ENCODE measurements at regions not wholly inside any gene's neighbourhood (a gene's known extent, or its start where the extent isn't known, plus 50 kb on each side); places are given as distances from the start of the nearest gene placed in this dataset.

- DNase-seq, result no peak
- H3K4me1 Mint-ChIP-seq, result no peaks in the 10 kb centered on the region
- H3K27ac Mint-ChIP-seq, result no peak overlapping the region
- H3K27me3 Mint-ChIP-seq, result no peaks in the 10 kb centered on the region
- ATAC-seq, result no peak
- no peak overlapping the region for H3K4me3 Mint-ChIP-seq
- H3K9me3 ChIP-seq (ENCODE audit: control insufficient read depth, low read length, poor library complexity, severe bottlenecking), result no peaks in the 10 kb centered on the region
- no peaks in the 10 kb centered on the region for H3K36me3 Mint-ChIP-seq (ENCODE audit: low read depth)
Observed at GRCh38 chr12:60437297-60437696, 841.5 kb downstream of the SLC16A7 start.

- H3K4me3 Mint-ChIP-seq, result no peak overlapping the region
- no peaks in the 10 kb centered on the region for H3K4me1 Mint-ChIP-seq
- H3K27me3 Mint-ChIP-seq, result no peaks in the 10 kb centered on the region
- DNase-seq (no peak), ATAC-seq (no peak)
- no peaks in the 10 kb centered on the region for H3K9me3 ChIP-seq (ENCODE audit: control insufficient read depth, low read length, poor library complexity, severe bottlenecking)
- H3K36me3 Mint-ChIP-seq (ENCODE audit: low read depth), result no peaks in the 10 kb centered on the region
- H3K27ac Mint-ChIP-seq, result no peak overlapping the region
Observed at GRCh38 chr12:60441577-60441976, 845.7 kb downstream of the SLC16A7 start.

GRCh38 chr12:60451457-60451856, 855.6 kb downstream of the SLC16A7 start:
- Mint-ChIP-seq H3K27me3 (no peaks in the 10 kb centered on the region), H3K4me3 (no peak overlapping the region), H3K4me1 (no peaks in the 10 kb centered on the region), H3K36me3 (ENCODE audit: low read depth) (no peaks in the 10 kb centered on the region), H3K27ac (no peak overlapping the region)
- DNase-seq (no peak), ATAC-seq (no peak)
- no peaks in the 10 kb centered on the region for H3K9me3 ChIP-seq (ENCODE audit: control insufficient read depth, low read length, poor library complexity, severe bottlenecking)

GRCh38 chr12:60465060-60465459, 869.2 kb downstream of the SLC16A7 start:
- H3K36me3 Mint-ChIP-seq (ENCODE audit: low read depth), result no peaks in the 10 kb centered on the region
- DNase-seq (no peak), ATAC-seq (no peak)
- no peak overlapping the region for H3K4me3 Mint-ChIP-seq
- no peaks in the 10 kb centered on the region for H3K27me3 Mint-ChIP-seq
- H3K9me3 ChIP-seq (ENCODE audit: control insufficient read depth, low read length, poor library complexity, severe bottlenecking), result no peaks in the 10 kb centered on the region
- no peaks in the 10 kb centered on the region for H3K4me1 Mint-ChIP-seq
- H3K27ac Mint-ChIP-seq, result no peak overlapping the region

- no peak overlapping the region for H3K4me3 Mint-ChIP-seq
- no peak overlapping the region for H3K27ac Mint-ChIP-seq
- H3K9me3 ChIP-seq (ENCODE audit: control insufficient read depth, low read length, poor library complexity, severe bottlenecking), result no peaks in the 10 kb centered on the region
- no peaks in the 10 kb centered on the region for H3K27me3 Mint-ChIP-seq
- H3K36me3 Mint-ChIP-seq (ENCODE audit: low read depth), result no peaks in the 10 kb centered on the region
- ATAC-seq, result no peak
- no peaks in the 10 kb centered on the region for H3K4me1 Mint-ChIP-seq
- DNase-seq, result no peak
Observed at GRCh38 chr12:60468546-60468945, 872.7 kb downstream of the SLC16A7 start.

- no peak for ATAC-seq
- H3K9me3 ChIP-seq (ENCODE audit: control insufficient read depth, low read length, poor library complexity, severe bottlenecking), result peaks cover 2% of the 10 kb centered on the region
- no peaks in the 10 kb centered on the region for H3K4me1 Mint-ChIP-seq
- no peak for DNase-seq
- H3K27me3 Mint-ChIP-seq, result no peaks in the 10 kb centered on the region
- H3K4me3 Mint-ChIP-seq, result no peak overlapping the region
- H3K36me3 Mint-ChIP-seq (ENCODE audit: low read depth), result no peaks in the 10 kb centered on the region
- H3K27ac Mint-ChIP-seq, result no peak overlapping the region
Observed at GRCh38 chr12:60475825-60476224, 880.0 kb downstream of the SLC16A7 start.

GRCh38 chr12:60487284-60487683, 891.5 kb downstream of the SLC16A7 start:
- no peaks in the 10 kb centered on the region for H3K9me3 ChIP-seq (ENCODE audit: control insufficient read depth, low read length, poor library complexity, severe bottlenecking)
- DNase-seq, result no peak
- Mint-ChIP-seq H3K27ac (no peak overlapping the region), H3K4me3 (no peak overlapping the region), H3K4me1 (no peaks in the 10 kb centered on the region), H3K27me3 (no peaks in the 10 kb centered on the region), H3K36me3 (ENCODE audit: low read depth) (no peaks in the 10 kb centered on the region)
- no peak for ATAC-seq

GRCh38 chr12:60489071-60489470, 893.2 kb downstream of the SLC16A7 start:
- ATAC-seq, result no peak
- no peaks in the 10 kb centered on the region for H3K9me3 ChIP-seq (ENCODE audit: control insufficient read depth, low read length, poor library complexity, severe bottlenecking)
- H3K27ac Mint-ChIP-seq, result no peak overlapping the region
- no peaks in the 10 kb centered on the region for H3K36me3 Mint-ChIP-seq (ENCODE audit: low read depth)
- no peaks in the 10 kb centered on the region for H3K4me1 Mint-ChIP-seq
- H3K27me3 Mint-ChIP-seq, result no peaks in the 10 kb centered on the region
- H3K4me3 Mint-ChIP-seq, result no peak overlapping the region
- no peak for DNase-seq

GRCh38 chr12:60494244-60494643, 898.4 kb downstream of the SLC16A7 start:
- ATAC-seq, result no peak
- H3K4me1 Mint-ChIP-seq, result no peaks in the 10 kb centered on the region
- no peaks in the 10 kb centered on the region for H3K9me3 ChIP-seq (ENCODE audit: control insufficient read depth, low read length, poor library complexity, severe bottlenecking)
- no peaks in the 10 kb centered on the region for H3K36me3 Mint-ChIP-seq (ENCODE audit: low read depth)
- no peak overlapping the region for H3K27ac Mint-ChIP-seq
- DNase-seq, result no peak
- H3K4me3 Mint-ChIP-seq, result no peak overlapping the region
- no peaks in the 10 kb centered on the region for H3K27me3 Mint-ChIP-seq

GRCh38 chr12:60498656-60499055, 902.8 kb downstream of the SLC16A7 start:
- ATAC-seq (no peak), DNase-seq (no peak)
- Mint-ChIP-seq H3K36me3 (ENCODE audit: low read depth) (no peaks in the 10 kb centered on the region), H3K4me1 (no peaks in the 10 kb centered on the region), H3K27me3 (no peaks in the 10 kb centered on the region), H3K4me3 (no peak overlapping the region), H3K27ac (no peak overlapping the region)
- H3K9me3 ChIP-seq (ENCODE audit: control insufficient read depth, low read length, poor library complexity, severe bottlenecking), result no peaks in the 10 kb centered on the region

GRCh38 chr12:60501124-60501729, 905.4 kb downstream of the SLC16A7 start:
- Mint-ChIP-seq H3K4me3 (no peak overlapping the region), H3K36me3 (ENCODE audit: low read depth) (no peaks in the 10 kb centered on the region), H3K27me3 (no peaks in the 10 kb centered on the region)

GRCh38 chr12:60522684-60523400, 927.0 kb downstream of the SLC16A7 start:
- DNase-seq (no peak), ATAC-seq (no peak)
- no peaks in the 10 kb centered on the region for H3K9me3 ChIP-seq (ENCODE audit: control insufficient read depth, low read length, poor library complexity, severe bottlenecking)
- Mint-ChIP-seq H3K4me3 (no peak overlapping the region), H3K27me3 (no peaks in the 10 kb centered on the region), H3K4me1 (no peaks in the 10 kb centered on the region), H3K27ac (no peak overlapping the region), H3K36me3 (ENCODE audit: low read depth) (no peaks in the 10 kb centered on the region)

More at GRCh38 chr12:60501124-60501729, 905.4 kb downstream of the SLC16A7 start:
- Mint-ChIP-seq H3K4me1 (no peaks in the 10 kb centered on the region), H3K27ac (no peak overlapping the region)
- DNase-seq, result no peak
- no peak for ATAC-seq
- no peaks in the 10 kb centered on the region for H3K9me3 ChIP-seq (ENCODE audit: control insufficient read depth, low read length, poor library complexity, severe bottlenecking)

- H3K4me3 Mint-ChIP-seq, result no peak overlapping the region
- H3K36me3 Mint-ChIP-seq (ENCODE audit: low read depth), result no peaks in the 10 kb centered on the region
Observed at GRCh38 chr12:60529261-60529660, 933.4 kb downstream of the SLC16A7 start.

GRCh38 chr12:60529723-60530122, 933.9 kb downstream of the SLC16A7 start:
- no peak overlapping the region for H3K27ac Mint-ChIP-seq
- no peak overlapping the region for H3K4me3 Mint-ChIP-seq
- ATAC-seq, result no peak
- H3K27me3 Mint-ChIP-seq, result no peaks in the 10 kb centered on the region
- H3K4me1 Mint-ChIP-seq, result no peaks in the 10 kb centered on the region
- DNase-seq, result no peak
- H3K9me3 ChIP-seq (ENCODE audit: control insufficient read depth, low read length, poor library complexity, severe bottlenecking), result no peaks in the 10 kb centered on the region
- no peaks in the 10 kb centered on the region for H3K36me3 Mint-ChIP-seq (ENCODE audit: low read depth)

More at GRCh38 chr12:60529261-60529660, 933.4 kb downstream of the SLC16A7 start:
- Mint-ChIP-seq H3K4me1 (no peaks in the 10 kb centered on the region), H3K27me3 (no peaks in the 10 kb centered on the region), H3K27ac (no peak overlapping the region)
- DNase-seq (no peak), ATAC-seq (no peak)
- no peaks in the 10 kb centered on the region for H3K9me3 ChIP-seq (ENCODE audit: control insufficient read depth, low read length, poor library complexity, severe bottlenecking)
